CD4-positive, alpha-beta T cell (primary cell): ENCODE measurements at regions not wholly inside any gene's neighbourhood (a gene's known extent, or its start where the extent isn't known, plus 50 kb on each side); places are given as distances from the start of the nearest gene placed in this dataset.

Experiments
- ATAC-seq: fragments of 200-7000 bp; cut with Tn5 transposase; one replicate; pipeline ENCODE4 v1.10.0; 2022; ENCODE audit warnings: mild to moderate bottlenecking; ENCODE audit not compliant: poor library complexity
- CTCF ChIA-PET: fragments of 350-600 bp; sonication (Branson Sonifier 250); formaldehyde crosslinking; loops from one replicate; lab custom pipeline; 2021; ENCODE audit warnings: antibody characterized with exemption, inconsistent platforms; lab: Charles Lee
- POLR2A ChIA-PET: fragments of 350-600 bp; sonication (Branson Sonifier 250); formaldehyde crosslinking; loops from one replicate; lab custom pipeline; 2021; ENCODE audit warnings: antibody characterized with exemption, inconsistent platforms; lab: Charles Lee
- DNase-seq, 14 experiments: peaks; one replicate each; pipeline ENCODE4 v3.0.0-alpha.2; 2013 to 2020; ENCODE audit warnings: mixed read lengths in 2 of 14
- H3K27ac ChIP-seq, 2 donors: one replicate each; pipeline versions ENCODE4 v1.5.1 to v1.7.0; 2013; ENCODE audit warnings: low read length in 2 of 2, low read depth in 1 of 2, mild to moderate bottlenecking in 1 of 2
- H3K27me3 ChIP-seq, 2 experiments: 1 replicate in 1 of 2; 2 replicates in 1 of 2; pipeline versions ENCODE4 v1.6.1 to v1.7.0; 2013; ENCODE audit warnings: low read length in 2 of 2, control low read depth in 1 of 2, mild to moderate bottlenecking in 1 of 2, moderate library complexity in 1 of 2; ENCODE audit not compliant: insufficient read depth in 2 of 2, control insufficient read depth in 1 of 2
- H3K36me3 ChIP-seq: one replicate; pipeline ENCODE4 v1.6.1; 2013; ENCODE audit warnings: low read length, control low read depth; ENCODE audit not compliant: insufficient read depth
- H3K4me1 ChIP-seq: one replicate; pipeline ENCODE4 v1.6.1; 2013; ENCODE audit warnings: low read length, control low read depth; ENCODE audit not compliant: insufficient read depth
- H3K4me3 ChIP-seq: one replicate; pipeline ENCODE4 v1.5.1; 2013; ENCODE audit warnings: mild to moderate bottlenecking, low read length, moderate library complexity
- H3K9me3 ChIP-seq, 2 experiments: 1 replicate in 1 of 2; 2 replicates in 1 of 2; pipeline versions ENCODE4 v1.6.1 to v1.7.0; 2013; ENCODE audit warnings: low read length in 2 of 2, mild to moderate bottlenecking in 2 of 2, control low read depth in 1 of 2, moderate library complexity in 1 of 2; ENCODE audit not compliant: control insufficient read depth in 1 of 2, insufficient read depth in 1 of 2
- H3K27ac Mint-ChIP-seq: one replicate; pipeline ENCODE4 v1.8.0; 2020; ENCODE audit warnings: mixed read lengths
- H3K27me3 Mint-ChIP-seq: one replicate; pipeline ENCODE4 v1.8.0; 2021; ENCODE audit warnings: mixed read lengths
- H3K36me3 Mint-ChIP-seq: one replicate; pipeline ENCODE4 v1.8.0; 2021; ENCODE audit warnings: low read depth, mixed read lengths
- H3K4me1 Mint-ChIP-seq: one replicate; pipeline ENCODE4 v1.8.0; 2021; ENCODE audit warnings: low read depth, mixed read lengths
- H3K4me3 Mint-ChIP-seq: one replicate; pipeline ENCODE4 v1.8.0; 2020; ENCODE audit warnings: mild to moderate bottlenecking, mixed read lengths
- H3K9me3 Mint-ChIP-seq: one replicate; pipeline ENCODE4 v1.8.0; 2020; ENCODE audit warnings: mixed read lengths
- CTCF ChIP-seq: fragments of 200-600 bp; IDR thresholded peaks from one replicate; pipeline ENCODE4 v1.8.0; 2022; ENCODE audit warnings: antibody characterized with exemption, mild to moderate bottlenecking
- intact Hi-C, 2 experiments: fragments of 100-400 bp; cut with DNase I in 1 of 2; cut with micrococcal nuclease in 1 of 2; formaldehyde crosslinking; loops; one replicate each; pipeline versions ENCODE4 v1.15.1 to v1.9.0; 2023 to 2025; cut with DNase I, micrococcal nuclease

GRCh38 chr14:100663761-100664052, 63.0 kb upstream of the DLK1 start:
- H3K4me1 Mint-ChIP-seq = no peaks in the 10 kb centered on the region
- ATAC-seq (no peak), DNase-seq (no peak)
- H3K27me3 Mint-ChIP-seq = peaks cover 11% of the 10 kb centered on the region
- no peak overlapping the region for H3K4me3 ChIP-seq
- H3K9me3 ChIP-seq = peaks cover 0 to 11% of the 10 kb centered on the region in 2 experiments
- CTCF ChIA-PET = interaction anchor here (0.9 to 1.6 kb wide), 3 partner anchors 18 to 224 kb away, joined by 3 to 5 read pairs (median 3); no protein-coding TSS in a partner anchor
- no peak overlapping the region for H3K4me3 Mint-ChIP-seq
- no peak overlapping the region for H3K27ac Mint-ChIP-seq
- no peak overlapping the region for H3K27ac ChIP-seq
- H3K9me3 Mint-ChIP-seq = no peaks in the 10 kb centered on the region
- peaks cover 4% of the 10 kb centered on the region for H3K4me1 ChIP-seq
- no peak for TF ChIP-seq CTCF
- intact Hi-C loops = loop anchor here in 1 of 2 experiments (5.0 kb wide), 1 partner anchor 964 kb away; no protein-coding TSS in a partner anchor
- H3K36me3 Mint-ChIP-seq = no peaks in the 10 kb centered on the region
- POLR2A ChIA-PET = no interaction called here
- peaks cover 0 to 2% of the 10 kb centered on the region in 2 experiments for H3K27me3 ChIP-seq
- H3K36me3 ChIP-seq = no peaks in the 10 kb centered on the region

GRCh38 chr14:100664231-100664630, 62.5 kb upstream of the DLK1 start:
- Histone ChIP-seq H3K4me1 (peaks cover 3% of the 10 kb centered on the region), H3K4me3 (no peak overlapping the region), H3K36me3 (no peaks in the 10 kb centered on the region), H3K9me3 (peaks cover 0 to 11% of the 10 kb centered on the region in 2 experiments), H3K27me3 (peaks cover 0 to 2% of the 10 kb centered on the region in 2 experiments), H3K27ac (no peak overlapping the region)
- intact Hi-C loops = loop anchor here in 1 of 2 experiments (5.0 kb wide), 1 partner anchor 963 kb away; no protein-coding TSS in a partner anchor
- no peaks in the 10 kb centered on the region for H3K36me3 Mint-ChIP-seq
- no peak for TF ChIP-seq CTCF
- H3K27ac Mint-ChIP-seq = no peak overlapping the region
- no peak overlapping the region for H3K4me3 Mint-ChIP-seq
- ATAC-seq (no peak), DNase-seq (no peak)
- H3K4me1 Mint-ChIP-seq = no peaks in the 10 kb centered on the region
- H3K27me3 Mint-ChIP-seq = peaks cover 11% of the 10 kb centered on the region
- ChIA-PET CTCF (interaction anchor here (0.9 kb wide), 1 partner anchor 224 kb away, joined by 3 read pairs; no protein-coding TSS in a partner anchor), POLR2A (no interaction called here)
- H3K9me3 Mint-ChIP-seq = no peaks in the 10 kb centered on the region

- Mint-ChIP-seq H3K4me3 (no peak overlapping the region), H3K9me3 (no peaks in the 10 kb centered on the region), H3K27me3 (peaks cover 19% of the 10 kb centered on the region), H3K27ac (no peak overlapping the region), H3K36me3 (no peaks in the 10 kb centered on the region), H3K4me1 (no peaks in the 10 kb centered on the region)
- Histone ChIP-seq H3K27me3 (peaks cover 0 to 2% of the 10 kb centered on the region in 2 experiments), H3K27ac (no peak overlapping the region), H3K4me3 (no peak overlapping the region), H3K36me3 (no peaks in the 10 kb centered on the region), H3K4me1 (peaks cover 3% of the 10 kb centered on the region), H3K9me3 (peaks cover 0 to 11% of the 10 kb centered on the region in 2 experiments)
- ATAC-seq = no peak
- no peak for DNase-seq
- intact Hi-C loops = loop anchor here in 1 of 2 experiments (5.0 kb wide), 1 partner anchor 962 kb away; no protein-coding TSS in a partner anchor
- ChIA-PET CTCF (no interaction called here), POLR2A (no interaction called here)
- no peak for TF ChIP-seq CTCF
These were observed 61.7 kb upstream of the DLK1 start for GRCh38 chr14:100664841-100665510.
